Colonic mucosa (tissue), 4 donors: ENCODE measurements at regions not wholly inside any gene's neighbourhood (a gene's known extent, or its start where the extent isn't known, plus 50 kb on each side); places are given as distances from the start of the nearest gene placed in this dataset.

ENCODE experiments used
- DNase-seq: peaks from one replicate; pipeline ENCODE4 v3.0.0-alpha.2; 2020
- H3K27ac ChIP-seq: fragments of 200-600 bp; one replicate; pipeline ENCODE4 v1.8.0; 2021
- H3K27me3 ChIP-seq: fragments of 200-600 bp; one replicate; pipeline ENCODE4 v1.8.0; 2021
- H3K36me3 ChIP-seq: fragments of 200-600 bp; one replicate; pipeline ENCODE4 v1.8.0; 2021
- H3K4me1 ChIP-seq: fragments of 200-600 bp; one replicate; pipeline ENCODE4 v1.8.0; 2021; ENCODE audit warnings: mild to moderate bottlenecking
- H3K4me3 ChIP-seq: fragments of 200-600 bp; one replicate; pipeline ENCODE4 v1.8.0; 2021
- H3K9ac ChIP-seq, 2 donors: one replicate each; pipeline ENCODE4 v1.7.0; 2013; ENCODE audit warnings: control low read depth in 2 of 2, low read depth in 2 of 2, low read length in 2 of 2
- H3K9me3 ChIP-seq: fragments of 200-600 bp; one replicate; pipeline ENCODE4 v1.8.0; 2021
- intact Hi-C: fragments of 100-400 bp; cut with DNase I; formaldehyde crosslinking; loops from one replicate; pipeline ENCODE4 v1.14.1; 2022
- TF ChIP-seq, protein P1 (sequence below): fragments of 200-600 bp; IDR thresholded peaks from one replicate; pipeline ENCODE4 v1.8.0; 2022; ENCODE audit warnings: antibody characterized with exemption, mild to moderate bottlenecking
- donor health status: healthy.
- donor health status: DM: no; HTN: no; CAD: no.
- donor health status: DM: no; HTN: no; CAD: no.

DNA sequence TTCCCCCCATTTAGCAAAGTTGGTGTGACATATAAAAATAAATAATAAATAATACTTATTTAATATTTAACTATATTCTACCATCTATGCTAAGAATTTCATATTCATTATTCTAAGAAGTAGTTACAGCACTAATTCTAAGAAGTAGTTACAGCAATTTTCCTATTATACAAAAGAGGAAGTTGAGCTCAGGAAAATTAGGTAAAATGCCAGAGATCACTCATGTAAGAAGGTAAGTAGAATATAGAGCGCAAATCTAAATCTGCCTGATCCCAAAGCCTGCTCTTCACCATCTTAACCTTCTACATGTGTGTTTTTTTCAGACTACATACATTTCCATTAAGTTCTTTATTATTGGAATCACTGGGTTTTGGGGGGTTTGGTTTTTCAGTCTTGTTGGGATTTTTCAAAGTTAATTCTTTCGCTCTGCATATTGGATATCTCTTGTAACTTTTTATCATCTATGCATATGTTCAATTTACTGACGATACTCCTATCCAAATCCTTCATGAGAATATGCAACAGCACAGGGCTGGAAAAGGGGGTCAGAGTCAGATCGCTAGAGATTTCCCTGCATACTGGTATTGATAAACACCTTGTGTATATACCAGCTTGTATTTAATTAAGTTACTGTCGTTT is 852.1 kb downstream of the MAT2B start:
- Histone ChIP-seq H3K4me1 (no peaks in the 10 kb centered on the region), H3K27me3 (no peaks in the 10 kb centered on the region), H3K4me3 (no peak overlapping the region), H3K9ac (no peak overlapping the region), H3K36me3 (no peaks in the 10 kb centered on the region), H3K9me3 (no peaks in the 10 kb centered on the region), H3K27ac (no peak overlapping the region)
- no peak for DNase-seq
- TF ChIP-seq, protein P1, sequence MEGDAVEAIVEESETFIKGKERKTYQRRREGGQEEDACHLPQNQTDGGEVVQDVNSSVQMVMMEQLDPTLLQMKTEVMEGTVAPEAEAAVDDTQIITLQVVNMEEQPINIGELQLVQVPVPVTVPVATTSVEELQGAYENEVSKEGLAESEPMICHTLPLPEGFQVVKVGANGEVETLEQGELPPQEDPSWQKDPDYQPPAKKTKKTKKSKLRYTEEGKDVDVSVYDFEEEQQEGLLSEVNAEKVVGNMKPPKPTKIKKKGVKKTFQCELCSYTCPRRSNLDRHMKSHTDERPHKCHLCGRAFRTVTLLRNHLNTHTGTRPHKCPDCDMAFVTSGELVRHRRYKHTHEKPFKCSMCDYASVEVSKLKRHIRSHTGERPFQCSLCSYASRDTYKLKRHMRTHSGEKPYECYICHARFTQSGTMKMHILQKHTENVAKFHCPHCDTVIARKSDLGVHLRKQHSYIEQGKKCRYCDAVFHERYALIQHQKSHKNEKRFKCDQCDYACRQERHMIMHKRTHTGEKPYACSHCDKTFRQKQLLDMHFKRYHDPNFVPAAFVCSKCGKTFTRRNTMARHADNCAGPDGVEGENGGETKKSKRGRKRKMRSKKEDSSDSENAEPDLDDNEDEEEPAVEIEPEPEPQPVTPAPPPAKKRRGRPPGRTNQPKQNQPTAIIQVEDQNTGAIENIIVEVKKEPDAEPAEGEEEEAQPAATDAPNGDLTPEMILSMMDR, result no peak
- intact Hi-C loops, result no loop called here

DNA sequence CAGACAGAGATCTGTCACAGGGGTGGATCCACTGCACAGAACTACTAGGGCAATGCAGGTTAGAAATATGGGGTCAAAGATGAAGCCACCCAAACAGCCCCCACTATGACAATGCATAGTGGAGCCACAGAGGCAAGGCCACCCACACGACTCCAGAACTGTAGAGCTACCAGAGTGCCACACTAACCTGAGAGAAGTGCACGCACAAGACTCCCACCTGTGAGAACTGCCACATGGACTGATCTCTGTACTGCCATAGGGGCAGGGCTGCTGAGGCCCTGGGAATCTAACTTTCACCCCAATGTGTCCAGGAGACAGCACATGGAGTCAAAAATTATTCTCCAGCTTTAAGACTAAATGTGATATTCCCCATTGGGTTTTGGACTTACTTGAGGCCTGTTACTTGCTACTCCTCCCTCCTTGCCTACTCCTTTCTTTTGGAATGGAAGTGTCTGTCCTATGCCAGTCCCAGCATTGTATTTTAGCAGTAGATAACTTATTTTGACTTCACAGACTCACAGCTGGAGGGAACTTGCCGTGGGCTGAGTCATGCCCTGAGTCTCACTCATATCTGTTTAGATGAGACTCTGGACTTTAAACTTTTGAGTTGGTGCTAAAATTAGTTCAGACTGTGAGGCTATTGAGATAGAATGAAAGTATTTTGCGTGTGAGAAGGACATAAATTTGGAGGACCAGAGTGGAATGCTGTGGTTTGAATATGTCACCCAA is 853.3 kb downstream of the MAT2B start:
- Histone ChIP-seq H3K27me3 (no peaks in the 10 kb centered on the region), H3K9me3 (no peaks in the 10 kb centered on the region), H3K4me1 (no peaks in the 10 kb centered on the region), H3K36me3 (no peaks in the 10 kb centered on the region), H3K9ac (no peak overlapping the region), H3K27ac (no peak overlapping the region), H3K4me3 (no peak overlapping the region)
- DNase-seq, result no peak
- TF ChIP-seq, protein P1, result no peak
- intact Hi-C loops, result no loop called here

DNA sequence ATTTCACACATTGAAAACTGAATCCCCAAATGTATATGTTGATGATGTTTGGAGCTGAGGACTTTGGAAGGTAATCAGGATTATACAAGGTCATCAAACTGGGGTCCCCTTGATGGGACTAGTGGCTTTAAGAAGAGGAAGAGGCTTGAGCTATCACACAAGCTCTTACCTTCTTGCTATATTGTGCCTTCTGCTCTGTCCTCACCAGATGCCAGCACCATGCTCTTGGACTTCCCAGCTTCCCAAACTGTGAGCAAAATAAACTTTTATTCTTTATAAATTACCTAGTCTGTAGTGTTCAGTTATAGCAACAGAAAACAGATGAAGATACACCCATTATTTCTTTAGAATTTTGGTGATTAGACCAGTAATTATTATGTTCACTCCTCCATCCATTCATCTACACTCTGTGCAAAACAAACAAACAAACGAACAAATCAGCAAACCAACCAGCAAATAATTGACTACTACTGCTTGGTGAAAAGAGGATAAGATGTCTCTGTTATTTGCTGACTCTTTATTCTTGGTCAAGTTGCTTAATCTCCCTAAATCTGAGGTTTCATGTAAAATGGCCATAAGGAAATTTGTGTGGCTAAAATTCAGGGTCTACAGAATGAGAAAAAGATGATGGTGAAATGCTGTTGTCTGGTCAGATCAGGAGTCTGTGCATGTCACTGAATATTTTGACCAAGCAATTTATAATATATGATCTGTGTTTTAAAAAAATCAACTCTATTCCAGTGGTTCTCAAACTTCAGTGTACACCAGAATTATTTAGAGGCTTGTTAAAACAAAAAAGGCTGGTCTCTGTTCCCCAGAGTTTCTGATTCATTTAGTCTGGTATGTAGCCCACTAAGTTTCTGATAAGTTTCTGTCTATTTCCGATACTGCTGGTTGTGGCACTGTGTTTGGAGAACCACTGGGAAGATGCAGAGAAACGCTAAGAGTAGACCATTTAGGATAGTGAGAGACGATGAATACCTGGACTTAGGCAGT is 854.1 kb downstream of the MAT2B start:
- no peak overlapping the region for H3K9ac ChIP-seq
- no peak for DNase-seq
- TF ChIP-seq, protein P1, result no peak
- H3K9me3 ChIP-seq, result no peaks in the 10 kb centered on the region
- no peak overlapping the region for H3K4me3 ChIP-seq
- H3K4me1 ChIP-seq, result no peaks in the 10 kb centered on the region
- H3K27me3 ChIP-seq, result no peaks in the 10 kb centered on the region
- intact Hi-C loops, result no loop called here
- H3K36me3 ChIP-seq, result no peaks in the 10 kb centered on the region
- no peak overlapping the region for H3K27ac ChIP-seq

DNA sequence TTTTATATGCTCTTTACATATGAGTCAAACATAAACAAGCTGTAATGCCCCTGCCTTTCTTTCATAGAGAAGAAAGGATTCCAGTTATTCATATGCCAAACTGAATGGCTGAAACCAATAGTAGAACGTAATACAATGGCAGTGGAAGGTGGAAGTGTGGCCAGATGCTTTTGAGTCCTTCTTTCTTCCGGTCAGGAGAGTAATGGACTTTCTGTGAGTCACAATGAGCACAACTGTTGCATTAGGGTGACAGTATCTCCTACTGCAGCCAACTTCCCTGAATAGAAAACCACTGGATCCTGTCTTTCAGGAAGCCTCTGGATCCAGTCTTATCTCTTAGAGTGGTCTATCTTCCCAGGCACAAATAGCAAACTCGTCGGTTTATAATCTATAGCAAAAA is 855.2 kb downstream of the MAT2B start:
- intact Hi-C loops, result no loop called here
- Histone ChIP-seq H3K9me3 (no peaks in the 10 kb centered on the region), H3K4me1 (no peaks in the 10 kb centered on the region), H3K36me3 (no peaks in the 10 kb centered on the region), H3K27me3 (no peaks in the 10 kb centered on the region), H3K4me3 (no peak overlapping the region), H3K9ac (no peak overlapping the region), H3K27ac (no peak overlapping the region)
- TF ChIP-seq, protein P1, result no peak
- DNase-seq, result no peak

DNA sequence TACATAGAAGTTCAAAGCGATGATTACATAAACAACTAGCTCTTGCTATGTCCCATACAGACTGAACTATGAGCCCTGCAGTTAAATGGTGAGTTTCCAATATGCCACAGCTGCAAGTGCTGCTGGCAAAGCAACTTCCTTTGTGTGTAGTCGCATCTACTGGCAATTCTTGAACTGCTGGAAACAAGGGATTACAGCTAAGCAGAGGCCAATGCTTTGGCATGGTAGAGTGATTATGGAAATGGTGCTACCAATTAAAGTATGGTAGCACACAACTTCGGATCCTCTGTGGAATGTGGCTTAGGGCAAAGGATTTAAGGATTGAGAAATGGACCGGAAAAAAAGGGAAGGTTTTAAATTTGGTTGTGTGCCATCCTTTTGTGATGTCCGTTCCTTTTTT is 856.6 kb downstream of the MAT2B start:
- Histone ChIP-seq H3K9ac (no peak overlapping the region), H3K4me3 (no peak overlapping the region), H3K27me3 (no peaks in the 10 kb centered on the region), H3K36me3 (no peaks in the 10 kb centered on the region), H3K4me1 (no peaks in the 10 kb centered on the region), H3K27ac (no peak overlapping the region), H3K9me3 (no peaks in the 10 kb centered on the region)
- no peak for DNase-seq
- TF ChIP-seq, protein P1, result no peak
- intact Hi-C loops, result no loop called here
